Ishikawa (cell line): ENCODE measurements at regions not wholly inside any gene's neighbourhood (a gene's known extent, or its start where the extent isn't known, plus 50 kb on each side); places are given as distances from the start of the nearest gene placed in this dataset.

Experiments
- CEBPB ChIP-seq: IDR thresholded peaks from 2 replicates; pipeline ENCODE4 v1.6.1; 2012
- CREB1 ChIP-seq: IDR thresholded peaks from 2 replicates; pipeline ENCODE4 v1.6.1; 2012; ENCODE audit warnings: low read depth
- EGR1 ChIP-seq: IDR thresholded peaks from 2 replicates; pipeline ENCODE4 v1.6.1; 2012
- EP300 ChIP-seq: IDR thresholded peaks from 2 replicates; pipeline ENCODE4 v1.6.1; 2012; ENCODE audit warnings: borderline replicate concordance
- FOXM1 ChIP-seq: IDR thresholded peaks from 2 replicates; pipeline ENCODE4 v1.6.1; 2012; ENCODE audit warnings: low read depth, borderline replicate concordance
- NFIC ChIP-seq: IDR thresholded peaks from 2 replicates; pipeline ENCODE4 v1.6.1; 2012
- RAD21 ChIP-seq: IDR thresholded peaks from 2 replicates; pipeline ENCODE4 v1.6.1; 2012; ENCODE audit warnings: low read depth
- REST ChIP-seq: IDR thresholded peaks from 2 replicates; pipeline ENCODE4 v1.6.1; 2012; ENCODE audit warnings: low read depth, mild to moderate bottlenecking
- TAF1 ChIP-seq: IDR thresholded peaks from 2 replicates; pipeline ENCODE4 v1.6.1; 2012; ENCODE audit warnings: low read depth, mild to moderate bottlenecking
- TCF12 ChIP-seq: IDR thresholded peaks from 2 replicates; pipeline ENCODE4 v1.6.1; 2012; ENCODE audit warnings: low read depth
- TEAD4 ChIP-seq: IDR thresholded peaks from 2 replicates; pipeline ENCODE4 v1.6.1; 2012
- YY1 ChIP-seq: IDR thresholded peaks from 2 replicates; pipeline ENCODE4 v1.6.1; 2012; ENCODE audit warnings: low read depth
- ZBTB7A ChIP-seq: IDR thresholded peaks from 2 replicates; pipeline ENCODE4 v1.6.1; 2012; ENCODE audit warnings: low read depth
- TF ChIP-seq, protein P1 (sequence below): IDR thresholded peaks from 2 replicates; pipeline ENCODE4 v1.6.1; 2012
- TF ChIP-seq, protein P2 (sequence below): IDR thresholded peaks from 2 replicates; pipeline ENCODE4 v1.6.1; 2012

- no peak for TF ChIP-seq REST
- TF ChIP-seq ZBTB7A: no peak
- TF ChIP-seq, protein P1, sequence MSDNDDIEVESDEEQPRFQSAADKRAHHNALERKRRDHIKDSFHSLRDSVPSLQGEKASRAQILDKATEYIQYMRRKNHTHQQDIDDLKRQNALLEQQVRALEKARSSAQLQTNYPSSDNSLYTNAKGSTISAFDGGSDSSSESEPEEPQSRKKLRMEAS: no peak
- TF ChIP-seq FOXM1: no peak
- TF ChIP-seq, protein P2, sequence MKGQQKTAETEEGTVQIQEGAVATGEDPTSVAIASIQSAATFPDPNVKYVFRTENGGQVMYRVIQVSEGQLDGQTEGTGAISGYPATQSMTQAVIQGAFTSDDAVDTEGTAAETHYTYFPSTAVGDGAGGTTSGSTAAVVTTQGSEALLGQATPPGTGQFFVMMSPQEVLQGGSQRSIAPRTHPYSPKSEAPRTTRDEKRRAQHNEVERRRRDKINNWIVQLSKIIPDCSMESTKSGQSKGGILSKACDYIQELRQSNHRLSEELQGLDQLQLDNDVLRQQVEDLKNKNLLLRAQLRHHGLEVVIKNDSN: no peak
- no peak for TF ChIP-seq RAD21
- TF ChIP-seq EGR1: no peak
- TF ChIP-seq TEAD4: no peak
- TF ChIP-seq NFIC: no peak
- TF ChIP-seq CEBPB: no peak
- no peak for TF ChIP-seq CREB1
- no peak for TF ChIP-seq TCF12
Observed at GRCh38 chr4:181083757-181084361, 1159.3 kb upstream of the TENM3 start.

- TF ChIP-seq EP300 (no peak), CEBPB (no peak), TAF1 (no peak), TEAD4 (no peak), NFIC (no peak), TCF12 (no peak), REST (no peak), EGR1 (no peak), ZBTB7A (no peak), FOXM1 (no peak), YY1 (no peak), RAD21 (no peak)
- TF ChIP-seq, protein P2: no peak
Observed at GRCh38 chr4:181085557-181085956, 1157.6 kb upstream of the TENM3 start.

GRCh38 chr4:181105487-181105886 is 1137.7 kb upstream of the TENM3 start:
- no peak for TF ChIP-seq FOXM1
- TF ChIP-seq REST: no peak
- TF ChIP-seq ZBTB7A: no peak
- TF ChIP-seq TAF1: no peak
- TF ChIP-seq TEAD4: no peak
- TF ChIP-seq EGR1: no peak
- no peak for TF ChIP-seq CREB1
- TF ChIP-seq NFIC: no peak
- TF ChIP-seq, protein P1: no peak
- TF ChIP-seq, protein P2: no peak
- TF ChIP-seq EP300: no peak
- no peak for TF ChIP-seq CEBPB

GRCh38 chr4:181106398-181106797 is 1136.8 kb upstream of the TENM3 start:
- no peak for TF ChIP-seq RAD21
- TF ChIP-seq CREB1: no peak
- TF ChIP-seq ZBTB7A: no peak
- TF ChIP-seq TCF12: no peak
- TF ChIP-seq, protein P2: no peak
- TF ChIP-seq CEBPB: no peak
- TF ChIP-seq EP300: no peak
- TF ChIP-seq FOXM1: no peak
- TF ChIP-seq TEAD4: no peak
- no peak for TF ChIP-seq REST
- no peak for TF ChIP-seq EGR1
- TF ChIP-seq, protein P1: no peak
- no peak for TF ChIP-seq NFIC
- no peak for TF ChIP-seq TAF1
- TF ChIP-seq YY1: no peak
